Gastrocnemius medialis (tissue), 4 donors: ENCODE measurements at regions not wholly inside any gene's neighbourhood (a gene's known extent, or its start where the extent isn't known, plus 50 kb on each side); places are given as distances from the start of the nearest gene placed in this dataset.
A peak's percentile ranks its signal among the peaks of the same experiment; 100 is the strongest.

Experiments
- ATAC-seq, 2 donors: fragments of 150-250 bp; one replicate each; pipeline ENCODE4 v1.9.1; 2016
- DNase-seq, 2 donors: peaks; one replicate each; pipeline ENCODE4 v3.0.0-alpha.2; 2019
- H3K27ac ChIP-seq, 4 donors: fragments of 200-600 bp; sonication (generic); 1 replicate in 1 of 4; 2 replicates in 3 of 4; pipeline ENCODE4 v1.5.1; 2016 to 2018; ENCODE audit warnings: mild to moderate bottlenecking in 2 of 4, moderate library complexity in 1 of 4
- H3K27me3 ChIP-seq, 3 donors: fragments of 200-600 bp; sonication (generic) in 2 of 3; 1 replicate in 1 of 3; 2 replicates in 2 of 3; pipeline versions ENCODE4 v1.5.1 to v1.6.0; 2016 to 2019; ENCODE audit warnings: mild to moderate bottlenecking in 1 of 3, moderate library complexity in 1 of 3
- H3K36me3 ChIP-seq, 2 donors: fragments of 200-600 bp; sonication (generic) in 1 of 2; one replicate each; pipeline ENCODE4 v1.5.1; 2017 to 2018
- H3K4me1 ChIP-seq, 2 donors: fragments of 200-600 bp; sonication (generic) in 1 of 2; one replicate each; pipeline ENCODE4 v1.5.1; 2016 to 2017; ENCODE audit warnings: mild to moderate bottlenecking in 2 of 2
- H3K4me3 ChIP-seq, 4 donors: fragments of 200-600 bp; sonication (generic) in 3 of 4; 1 replicate in 1 of 4; 2 replicates in 3 of 4; pipeline ENCODE4 v1.5.1; 2016 to 2019; ENCODE audit warnings: mild to moderate bottlenecking in 2 of 4
- H3K9me3 ChIP-seq, 3 donors: fragments of 200-600 bp; sonication (generic) in 2 of 3; 1 replicate in 1 of 3; 2 replicates in 2 of 3; pipeline ENCODE4 v1.5.1; 2016 to 2019
- CTCF ChIP-seq, 5 experiments: fragments of 450-650 bp in 3 of 5; fragments of 200-600 bp in 2 of 5; sonication (generic) in 2 of 5; IDR thresholded peaks in 4 of 5; conservative IDR thresholded peaks in 1 of 5; 1 replicate in 4 of 5; 2 replicates in 1 of 5; pipeline ENCODE4 v1.5.1; 2016 to 2019; ENCODE audit warnings: antibody characterized with exemption in 5 of 5, mild to moderate bottlenecking in 3 of 5, moderate library complexity in 3 of 5
- POLR2A ChIP-seq, 2 donors: fragments of 450-650 bp; IDR thresholded peaks; one replicate each; pipeline ENCODE4 v1.6.1; 2017; ENCODE audit warnings: antibody characterized with exemption in 2 of 2, mild to moderate bottlenecking in 2 of 2, moderate library complexity in 2 of 2
- in situ Hi-C, 4 donors: fragments of 200-750 bp; cut with MboI; loops; one replicate each; pipeline versions ENCODE4 v1.15.0 to v1.8.0; 2017; ENCODE audit warnings: low sequenced_read_pairs in 4 of 4
- intact Hi-C: fragments of 100-400 bp; cut with DNase I; formaldehyde crosslinking; loops from one replicate; pipeline ENCODE4 v1.15.1; 2023; ENCODE audit warnings: low total_unique reads

GRCh38 chr13:33711436-33711835 lies 106.5 kb upstream of the RFC3 start:
- in situ Hi-C loops, result loop anchor here in 2 of 4 donors (25.0 kb wide), 2 partner anchors 474 to 1124 kb away; partner anchors contain the start of gene PDS5B (in 2 of the 2)

GRCh38 chr13:33717775-33718174 lies 100.2 kb upstream of the RFC3 start:
- DNase-seq (no peak), ATAC-seq (no peak)
- TF ChIP-seq POLR2A (IDR thresholded peaks at IDR 0.05) (no peak), CTCF (IDR thresholded peaks at IDR 0.05 in 4 of 5, conservative IDR thresholded peaks at IDR 0.05 in 1 of 5) (no peak)
- intact Hi-C loops, result no loop called here
- no peaks in the 10 kb centered on the region for H3K36me3 ChIP-seq
- no peaks in the 10 kb centered on the region for H3K27me3 ChIP-seq
- no peaks in the 10 kb centered on the region for H3K9me3 ChIP-seq
- H3K27ac ChIP-seq, result no peak overlapping the region
- in situ Hi-C loops, result loop anchor here in 2 of 4 donors (25.0 kb wide), 2 partner anchors 480 to 1130 kb away; partner anchors contain the start of gene PDS5B (in 2 of the 2)
- H3K4me3 ChIP-seq, result no peak overlapping the region
- H3K4me1 ChIP-seq, result peaks cover 8 to 13% of the 10 kb centered on the region in 2 donors

More at GRCh38 chr13:33711436-33711835, 106.5 kb upstream of the RFC3 start:
- DNase-seq (no peak), ATAC-seq (no peak)
- Histone ChIP-seq H3K27ac (no peak overlapping the region), H3K36me3 (no peaks in the 10 kb centered on the region), H3K9me3 (no peaks in the 10 kb centered on the region), H3K4me1 (no peaks in the 10 kb centered on the region), H3K4me3 (no peak overlapping the region), H3K27me3 (no peaks in the 10 kb centered on the region)
- no peak for TF ChIP-seq CTCF (IDR thresholded peaks at IDR 0.05 in 4 of 5, conservative IDR thresholded peaks at IDR 0.05 in 1 of 5)
- no peak for TF ChIP-seq POLR2A (IDR thresholded peaks at IDR 0.05)
- intact Hi-C loops, result no loop called here

GRCh38 chr13:33721724-33722123 lies 96.2 kb upstream of the RFC3 start:
- Histone ChIP-seq H3K4me1 (peaks cover 13 to 23% of the 10 kb centered on the region in 2 donors), H3K4me3 (no peak overlapping the region), H3K9me3 (no peaks in the 10 kb centered on the region), H3K27ac (peak overlapping the region in 2 of 4 donors; percentile 30 to 44), H3K36me3 (no peaks in the 10 kb centered on the region), H3K27me3 (no peaks in the 10 kb centered on the region)
- in situ Hi-C loops, result loop anchor here in 3 of 4 donors (10.0 to 25.0 kb wide), 3 partner anchors 177 to 1134 kb away; partner anchors contain the start of gene PDS5B (in 2 of the 3)
- ATAC-seq (peak in 1 of 2 donors; percentile 18), DNase-seq (no peak)
- TF ChIP-seq CTCF (IDR thresholded peaks at IDR 0.05 in 4 of 5, conservative IDR thresholded peaks at IDR 0.05 in 1 of 5), result no peak
- no peak for TF ChIP-seq POLR2A (IDR thresholded peaks at IDR 0.05)
- intact Hi-C loops, result loop anchor here (5.0 kb wide), 2 partner anchors 494 to 1134 kb away; partner anchors contain the start of gene PDS5B

GRCh38 chr13:33722216-33722915 lies 95.6 kb upstream of the RFC3 start:
- Histone ChIP-seq H3K27me3 (no peaks in the 10 kb centered on the region), H3K9me3 (no peaks in the 10 kb centered on the region), H3K27ac (peak overlapping the region in 3 of 4 donors; percentile 22 to 44 (median 30)), H3K4me3 (no peak overlapping the region), H3K4me1 (peaks cover 13 to 23% of the 10 kb centered on the region in 2 donors), H3K36me3 (no peaks in the 10 kb centered on the region)
- ATAC-seq (no peak), DNase-seq (no peak)
- in situ Hi-C loops, result loop anchor here in 3 of 4 donors (10.0 to 25.0 kb wide), 3 partner anchors 178 to 1135 kb away; partner anchors contain the start of gene PDS5B (in 2 of the 3)
- intact Hi-C loops, result loop anchor here (5.0 kb wide), 2 partner anchors 495 to 1135 kb away; partner anchors contain the start of gene PDS5B
- TF ChIP-seq CTCF (IDR thresholded peaks at IDR 0.05 in 4 of 5, conservative IDR thresholded peaks at IDR 0.05 in 1 of 5) (no peak), POLR2A (IDR thresholded peaks at IDR 0.05) (no peak)
